Tibial nerve (tissue), 4 donors: ENCODE measurements at regions not wholly inside any gene's neighbourhood (a gene's known extent, or its start where the extent isn't known, plus 50 kb on each side); places are given as distances from the start of the nearest gene placed in this dataset.

Experiments
- DNase-seq, 2 donors: peaks; one replicate each; pipeline ENCODE4 v3.0.0-alpha.2; 2019; ENCODE audit warnings: low spot score in 2 of 2
- H3K27ac ChIP-seq, 4 donors: fragments of 200-600 bp; sonication (generic) in 3 of 4; one replicate each; pipeline ENCODE4 v1.5.1; 2017 to 2019; ENCODE audit warnings: mild to moderate bottlenecking in 1 of 4
- H3K27me3 ChIP-seq, 2 donors: fragments of 200-600 bp; sonication (generic) in 1 of 2; one replicate each; pipeline versions ENCODE4 v1.5.1 to v1.6.0; 2017 to 2019
- H3K36me3 ChIP-seq, 3 donors: fragments of 200-600 bp; sonication (generic); one replicate each; pipeline ENCODE4 v1.5.1; 2018 to 2019
- H3K4me1 ChIP-seq, 4 donors: fragments of 200-600 bp; sonication (generic) in 3 of 4; one replicate each; pipeline ENCODE4 v1.5.1; 2017 to 2019
- H3K4me3 ChIP-seq, 4 donors: fragments of 200-600 bp; sonication (generic) in 3 of 4; one replicate each; pipeline ENCODE4 v1.5.1; 2017 to 2019; ENCODE audit warnings: mild to moderate bottlenecking in 1 of 4, moderate library complexity in 1 of 4
- H3K9me3 ChIP-seq, 4 donors: fragments of 200-600 bp; sonication (generic) in 3 of 4; one replicate each; pipeline ENCODE4 v1.5.1; 2017 to 2019
- CTCF ChIP-seq, 5 experiments: fragments of 200-600 bp in 3 of 5; fragments of 450-650 bp in 2 of 5; sonication (generic) in 3 of 5; IDR thresholded peaks; one replicate each; pipeline ENCODE4 v1.5.1; 2016 to 2019; ENCODE audit warnings: antibody characterized with exemption in 5 of 5, mild to moderate bottlenecking in 3 of 5, moderate library complexity in 2 of 5
- EP300 ChIP-seq, 2 donors: sonication (generic); formaldehyde crosslinking; IDR thresholded peaks; one replicate each; pipeline ENCODE4 v1.6.1; 2017; ENCODE audit warnings: antibody characterized with exemption in 2 of 2, mild to moderate bottlenecking in 1 of 2
- POLR2A ChIP-seq, 2 donors: fragments of 450-650 bp; IDR thresholded peaks; one replicate each; pipeline ENCODE4 v1.6.1; 2017; ENCODE audit warnings: antibody characterized with exemption in 2 of 2, mild to moderate bottlenecking in 2 of 2, moderate library complexity in 2 of 2
- WGBS, 2 donors: methylation state at CpG; one replicate each; pipeline ENCODE4 v1.1.5; 2018; 5-methylcytosine and 5-hydroxymethylcytosine counted together

- Histone ChIP-seq H3K36me3 (no peaks in the 10 kb centered on the region), H3K27me3 (no peaks in the 10 kb centered on the region), H3K4me3 (no peak overlapping the region), H3K4me1 (no peaks in the 10 kb centered on the region), H3K27ac (no peak overlapping the region), H3K9me3 (peaks cover 0 to 10% (median 0%) of the 10 kb centered on the region in 4 donors)
- no peak for DNase-seq
- 72 to 78% methylated on average over 2 of the region's 2 CpGs for WGBS, 2 donors
- TF ChIP-seq CTCF (IDR thresholded peaks at IDR 0.05) = no peak
- no peak for TF ChIP-seq EP300 (IDR thresholded peaks at IDR 0.05)
- TF ChIP-seq POLR2A (IDR thresholded peaks at IDR 0.05) = no peak
Measured at GRCh38 chr11:109089144-109089543, 332.8 kb upstream of the C11orf87 start.

- Histone ChIP-seq H3K9me3 (no peaks in the 10 kb centered on the region), H3K27ac (no peak overlapping the region)
- 97 to 98% methylated on average over 1 of the region's 1 CpG for WGBS, 2 donors
Measured at GRCh38 chr11:109093354-109093753, 328.6 kb upstream of the C11orf87 start.

GRCh38 chr11:109096266-109096665 is 325.7 kb upstream of the C11orf87 start:
- H3K4me3 ChIP-seq = no peak overlapping the region
- H3K9me3 ChIP-seq = no peaks in the 10 kb centered on the region
- WGBS, 2 donors = 82 to 90% methylated on average over 3 of the region's 3 CpGs
- DNase-seq = no peak
- H3K36me3 ChIP-seq = no peaks in the 10 kb centered on the region
- H3K4me1 ChIP-seq = no peaks in the 10 kb centered on the region
- no peaks in the 10 kb centered on the region for H3K27me3 ChIP-seq
- no peak overlapping the region for H3K27ac ChIP-seq
- no peak for TF ChIP-seq CTCF (IDR thresholded peaks at IDR 0.05)
- no peak for TF ChIP-seq POLR2A (IDR thresholded peaks at IDR 0.05)
- no peak for TF ChIP-seq EP300 (IDR thresholded peaks at IDR 0.05)

More at GRCh38 chr11:109093354-109093753, 328.6 kb upstream of the C11orf87 start:
- Histone ChIP-seq H3K27me3 (no peaks in the 10 kb centered on the region), H3K36me3 (no peaks in the 10 kb centered on the region), H3K4me3 (no peak overlapping the region), H3K4me1 (no peaks in the 10 kb centered on the region)
- TF ChIP-seq CTCF (IDR thresholded peaks at IDR 0.05) (no peak), POLR2A (IDR thresholded peaks at IDR 0.05) (no peak), EP300 (IDR thresholded peaks at IDR 0.05) (no peak)
- DNase-seq = no peak

GRCh38 chr11:109106151-109106906 is 315.7 kb upstream of the C11orf87 start:
- Histone ChIP-seq H3K4me1 (no peaks in the 10 kb centered on the region), H3K27ac (no peak overlapping the region), H3K4me3 (no peak overlapping the region), H3K36me3 (no peaks in the 10 kb centered on the region), H3K27me3 (no peaks in the 10 kb centered on the region), H3K9me3 (no peaks in the 10 kb centered on the region)
- 71 to 82% methylated on average over 6 to 8 of the region's 8 CpGs for WGBS, 2 donors
- DNase-seq = no peak
- TF ChIP-seq POLR2A (IDR thresholded peaks at IDR 0.05) (no peak), CTCF (IDR thresholded peaks at IDR 0.05) (no peak), EP300 (IDR thresholded peaks at IDR 0.05) (no peak)

GRCh38 chr11:109109150-109109549 is 312.8 kb upstream of the C11orf87 start:
- Histone ChIP-seq H3K9me3 (no peaks in the 10 kb centered on the region), H3K4me1 (no peaks in the 10 kb centered on the region), H3K36me3 (no peaks in the 10 kb centered on the region), H3K27me3 (no peaks in the 10 kb centered on the region), H3K27ac (no peak overlapping the region), H3K4me3 (no peak overlapping the region)
- no peak for DNase-seq
- WGBS, 2 donors = 50 to 58% methylated on average over 3 of the region's 3 CpGs
- TF ChIP-seq CTCF (IDR thresholded peaks at IDR 0.05) (no peak), POLR2A (IDR thresholded peaks at IDR 0.05) (no peak), EP300 (IDR thresholded peaks at IDR 0.05) (no peak)
